ENCODE measurements at regions not wholly inside any gene's neighbourhood (a gene's known extent, or its start where the extent isn't known, plus 50 kb on each side); places are given as distances from the start of the nearest gene placed in this dataset.
"Not testable (repeated sequence)": the region's sequence is repeated elsewhere in the genome, so short reads cannot be mapped to it uniquely, and the experiment has no call there.

DNA sequence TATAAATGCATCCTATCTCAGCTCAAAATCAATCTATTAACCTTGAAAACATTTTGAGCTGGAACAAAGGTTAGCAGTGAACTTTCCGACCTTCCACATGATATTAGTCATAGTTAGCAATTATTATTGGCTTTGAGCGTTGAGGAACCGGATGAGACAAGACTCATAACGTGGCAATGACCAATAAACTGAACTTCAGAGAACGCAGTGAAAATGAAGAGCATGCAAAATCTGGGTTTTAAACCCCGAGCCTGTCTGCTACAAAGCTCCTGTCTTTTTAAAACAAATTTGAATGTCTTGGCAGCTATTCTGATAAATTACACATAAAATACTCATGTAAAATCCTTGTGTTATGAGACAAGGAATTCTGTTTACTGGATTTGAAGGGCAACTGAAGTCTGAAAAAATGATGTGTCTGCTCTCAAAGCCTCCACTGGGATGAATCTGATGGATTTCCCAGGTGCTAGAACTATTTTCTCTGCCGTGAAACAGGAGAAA lies 74.7 kb upstream of the ITGB1 start:
- DNase-seq: no peak

DNA sequence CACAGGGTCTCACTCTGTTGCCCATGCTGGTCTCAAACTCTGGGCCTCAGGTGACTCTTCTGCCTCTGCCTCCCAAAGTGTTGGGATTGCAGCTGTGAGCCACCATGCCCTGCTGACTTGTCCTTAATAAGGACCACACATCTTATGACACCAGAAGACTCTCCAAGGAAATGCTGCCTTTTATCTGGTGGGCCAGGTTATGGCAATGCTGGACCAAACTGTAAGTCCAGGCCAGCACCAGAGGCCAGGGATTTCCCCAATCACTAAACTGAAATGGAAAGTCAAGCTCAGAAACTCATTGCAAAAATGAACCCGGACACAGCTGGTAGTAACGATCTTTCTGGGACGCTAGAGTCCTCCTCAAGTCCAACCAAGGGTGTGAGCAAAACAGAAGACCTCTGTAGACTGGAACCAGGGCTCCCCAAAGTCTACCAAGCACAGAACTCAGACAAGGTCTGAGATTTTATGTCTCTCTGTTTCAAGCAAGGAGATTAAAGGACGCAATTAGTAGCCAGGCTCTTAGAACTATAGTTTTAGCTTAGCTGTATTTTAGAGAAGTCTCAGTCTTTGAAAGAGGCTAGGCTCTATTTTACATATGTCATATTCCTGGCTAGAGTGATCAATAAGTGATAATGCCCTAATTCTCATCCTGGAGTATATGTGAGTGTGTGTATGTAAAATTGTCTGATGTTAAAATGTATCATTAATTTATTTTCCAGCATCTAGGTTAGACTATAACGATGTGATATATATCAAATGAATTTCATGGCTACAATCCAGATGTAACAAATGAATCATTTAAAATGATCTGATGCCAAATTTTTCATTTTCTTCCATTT lies 74.0 kb upstream of the ITGB1 start:
- no peak for DNase-seq

DNA sequence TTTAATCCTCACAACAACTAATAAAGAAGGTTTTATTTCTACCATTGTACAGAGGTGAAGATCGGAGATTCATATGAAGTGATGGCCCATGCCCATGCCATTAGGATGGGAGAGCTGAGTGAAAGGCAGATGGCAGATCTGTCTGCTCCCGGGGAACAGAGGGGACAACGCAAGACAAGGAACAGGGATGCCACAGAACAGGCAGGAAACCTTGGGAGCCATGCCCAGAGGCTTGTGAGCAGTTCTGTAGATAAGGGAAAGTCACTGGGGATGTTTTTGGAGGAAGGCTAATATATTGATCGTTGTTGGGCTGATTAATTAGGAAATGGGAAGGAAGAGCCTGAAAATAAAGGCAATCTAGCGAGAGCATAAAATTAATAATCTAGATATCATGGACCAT lies 73.1 kb upstream of the ITGB1 start:
- no peak for DNase-seq

DNA sequence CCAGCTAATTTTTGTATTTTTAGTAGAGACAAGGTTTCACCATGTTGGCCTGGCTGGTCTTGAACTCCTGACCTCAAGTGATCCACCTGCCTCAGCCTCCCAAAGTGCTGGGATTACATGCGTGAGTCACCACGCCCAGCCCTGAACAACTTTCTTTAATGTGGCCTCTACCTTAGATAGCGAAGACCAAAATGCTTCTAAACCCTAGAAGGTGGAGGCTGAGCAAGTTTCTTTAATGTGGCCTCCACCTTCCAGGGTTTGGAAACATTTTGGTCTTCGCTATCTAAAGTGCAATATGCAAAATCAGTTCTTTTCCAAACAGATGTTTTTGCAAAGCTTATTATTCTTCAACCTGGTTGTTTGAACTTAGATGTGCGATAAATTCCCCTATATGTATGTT lies 70.5 kb upstream of the ITGB1 start:
- DNase-seq: peak in 1 of 2 experiments; percentile 24

DNA sequence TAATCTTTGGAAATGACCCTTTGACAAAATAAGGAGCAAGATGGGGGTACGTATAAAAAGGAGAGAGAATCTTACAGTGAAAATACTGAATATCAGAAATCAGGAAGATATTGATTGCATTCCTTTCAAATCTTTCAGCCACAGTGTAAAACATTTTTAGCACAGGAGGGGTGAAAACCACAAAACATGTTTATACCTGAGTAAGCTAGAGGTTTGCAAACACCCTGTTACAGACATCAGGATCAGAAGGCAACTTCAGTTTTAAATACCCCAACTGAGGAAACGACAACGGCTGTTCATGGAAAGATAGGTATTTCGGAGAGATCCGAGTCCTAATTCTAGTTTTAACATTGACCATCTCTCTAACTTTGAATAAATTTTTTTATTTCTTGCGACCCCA lies 69.1 kb upstream of the ITGB1 start:
- DNase-seq: no peak

DNA sequence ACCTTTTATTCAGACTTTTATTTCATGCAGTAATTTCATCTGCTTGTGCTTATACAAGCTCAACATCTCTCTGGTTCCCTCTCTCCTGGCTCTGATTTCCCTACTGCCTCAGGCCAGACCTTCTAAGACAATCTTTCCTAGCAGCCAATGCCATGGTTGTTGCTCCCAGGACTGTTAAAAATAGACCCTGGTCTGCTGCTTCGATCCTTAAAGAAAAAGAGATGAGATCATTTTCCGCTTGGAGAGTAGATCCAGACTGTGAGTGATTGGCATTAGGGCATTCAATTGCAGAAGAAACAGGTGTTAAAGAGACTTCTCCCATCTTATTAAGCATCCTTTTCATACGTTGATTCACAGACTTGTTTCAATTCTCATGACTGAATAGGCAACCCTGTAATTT lies 68.4 kb upstream of the ITGB1 start:
- no peak for DNase-seq

DNA sequence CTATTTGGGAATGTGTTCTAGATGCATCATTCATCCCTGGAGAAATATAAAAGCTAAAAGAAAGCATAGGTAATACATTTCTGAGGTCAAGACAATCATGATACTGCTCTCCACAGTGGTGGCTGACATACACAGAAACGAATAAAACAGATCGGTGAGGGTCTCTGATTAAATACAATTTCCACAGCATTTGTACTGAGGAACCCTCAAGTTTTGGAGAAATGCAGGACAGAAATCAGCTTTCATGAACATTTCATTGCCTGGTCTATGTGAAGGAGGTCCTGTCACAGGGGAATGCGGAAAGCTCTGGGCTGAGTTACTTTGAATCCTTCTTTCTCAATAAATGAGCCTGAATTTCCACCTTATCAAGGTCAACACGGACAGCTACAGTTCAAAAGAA lies 67.9 kb upstream of the ITGB1 start:
- no peak for DNase-seq

DNA sequence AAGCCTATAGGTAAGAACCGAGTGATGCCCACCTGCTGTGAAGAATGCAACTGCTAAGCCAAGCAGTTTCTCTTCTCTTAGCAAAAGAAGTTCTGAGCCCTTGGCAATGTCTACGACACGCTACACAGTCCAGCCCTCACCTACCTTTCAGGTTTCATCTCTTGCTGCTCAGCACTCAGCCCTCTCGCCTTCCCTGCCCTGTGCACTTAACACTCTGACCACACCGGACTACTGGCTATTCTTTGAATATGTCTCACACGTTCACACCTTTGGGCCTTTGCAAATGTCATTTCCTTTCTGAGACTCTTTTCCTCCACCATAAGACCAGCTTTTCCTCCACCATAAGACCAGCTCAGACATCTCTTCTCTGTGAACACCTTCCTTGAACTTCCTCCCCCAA lies 67.0 kb upstream of the ITGB1 start:
- no peak for DNase-seq

DNA sequence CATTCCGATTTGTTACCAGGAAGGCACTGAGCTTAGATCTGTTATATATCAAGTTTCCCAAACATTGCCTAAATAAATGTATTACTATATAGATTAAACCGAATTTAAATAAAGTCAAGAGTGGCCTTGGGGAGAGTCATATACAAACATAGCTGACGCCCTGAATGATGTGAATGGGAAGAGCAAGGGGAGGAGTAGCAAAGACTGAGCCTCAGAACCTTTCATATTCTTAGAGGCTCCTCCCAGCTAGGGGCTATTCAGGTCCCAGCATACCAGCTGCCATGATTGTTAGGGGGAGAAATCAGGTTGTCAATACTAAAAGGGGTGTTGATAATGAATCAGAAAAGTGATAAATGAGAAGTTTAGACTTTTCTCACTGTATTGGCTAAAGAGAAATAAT lies 64.7 kb upstream of the ITGB1 start:
- no peak for DNase-seq

DNA sequence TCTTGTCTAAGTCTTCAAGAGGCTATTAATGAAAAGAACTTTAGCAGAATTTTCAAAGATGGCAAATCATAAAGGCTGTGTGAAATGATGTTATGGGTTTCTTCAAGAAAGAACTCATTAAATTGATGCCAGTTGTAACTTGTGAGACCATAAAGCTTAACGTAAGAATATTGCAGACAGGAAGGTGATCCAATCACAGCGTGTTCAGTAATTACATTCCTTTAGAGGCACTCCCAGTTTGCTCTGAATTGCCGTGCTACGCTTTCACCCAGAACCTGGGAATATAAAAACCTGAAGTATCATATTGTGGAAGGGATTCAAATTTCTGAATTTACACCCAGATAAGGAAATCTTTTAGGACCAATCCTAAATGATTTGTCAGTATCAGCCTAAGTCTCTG lies 64.1 kb upstream of the ITGB1 start:
- DNase-seq: no peak

DNA sequence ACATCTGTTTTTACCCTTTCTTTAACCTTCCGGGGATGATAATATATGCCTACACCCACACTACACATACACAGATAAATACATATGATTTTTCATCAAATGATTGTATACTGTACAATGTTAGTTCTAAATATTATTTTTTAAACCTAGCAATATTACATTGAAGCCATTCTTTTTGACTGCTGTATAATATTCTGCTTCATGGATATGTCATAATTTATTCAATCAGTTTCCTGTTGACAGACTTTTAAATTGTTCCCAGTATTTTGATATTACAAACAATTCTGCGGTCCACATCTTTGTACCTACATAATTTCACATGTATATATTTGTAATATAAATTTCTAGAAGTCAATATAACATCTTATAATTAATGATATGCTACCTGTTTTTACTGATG lies 59.0 kb upstream of the ITGB1 start:
- no peak for DNase-seq

DNA sequence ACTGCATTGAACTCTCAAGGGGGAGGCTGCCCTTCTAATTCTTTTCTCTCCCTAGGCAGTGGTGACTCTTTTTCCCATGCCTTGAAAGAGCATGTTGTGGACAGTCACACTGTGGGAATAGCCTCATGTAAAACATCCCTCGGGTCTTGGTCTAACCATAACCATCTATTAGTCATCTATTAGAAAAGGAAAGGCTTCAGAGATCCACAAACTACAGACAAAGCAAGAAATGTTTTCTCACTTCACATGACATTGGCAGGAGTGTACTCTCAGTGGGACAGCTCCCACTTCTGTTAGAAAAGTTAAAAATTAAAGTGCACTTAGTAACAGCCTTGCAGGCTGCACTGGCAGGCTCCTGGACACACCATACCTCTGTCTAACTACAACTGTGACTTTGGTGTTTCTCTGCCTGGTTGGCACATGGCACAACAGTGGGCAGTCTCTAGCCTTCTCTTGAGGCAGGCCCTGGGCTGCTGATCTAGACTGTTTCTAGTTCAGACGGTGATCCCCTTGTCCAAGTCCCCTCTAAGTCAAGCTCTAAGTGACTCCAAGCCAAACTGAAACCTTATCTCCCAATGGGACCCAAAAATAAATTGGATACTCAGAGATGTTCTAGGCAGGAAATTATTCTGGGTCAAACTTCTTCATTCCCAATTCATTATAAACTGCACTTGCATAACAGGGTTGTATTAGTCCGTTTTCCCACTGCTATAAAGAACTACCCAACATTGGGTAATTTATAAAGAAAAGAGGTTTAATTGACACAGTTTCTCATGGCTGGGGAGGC lies 57.9 kb upstream of the ITGB1 start:
- DNase-seq: no peak

DNA sequence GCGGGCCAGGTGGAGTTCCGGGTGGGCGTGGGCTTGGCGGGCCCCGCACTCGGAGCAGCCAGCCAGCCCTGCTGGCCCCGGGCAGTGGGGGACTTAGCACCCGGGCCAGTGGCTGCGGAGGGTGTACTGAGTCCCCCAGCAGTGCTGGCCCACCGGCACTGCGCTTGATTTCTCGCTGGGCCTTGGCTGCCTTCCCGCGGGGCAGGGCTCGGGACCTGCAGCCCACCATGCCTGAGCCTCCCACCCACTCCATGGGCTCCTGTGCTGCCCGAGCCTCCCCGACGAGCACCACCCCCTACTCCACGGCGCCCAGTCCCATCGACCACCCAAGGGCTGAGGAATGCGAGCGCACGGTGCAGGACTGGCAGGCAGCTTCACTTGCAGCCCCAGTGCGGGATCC lies 55.3 kb upstream of the ITGB1 start:
- not testable (repeated sequence) for DNase-seq

DNA sequence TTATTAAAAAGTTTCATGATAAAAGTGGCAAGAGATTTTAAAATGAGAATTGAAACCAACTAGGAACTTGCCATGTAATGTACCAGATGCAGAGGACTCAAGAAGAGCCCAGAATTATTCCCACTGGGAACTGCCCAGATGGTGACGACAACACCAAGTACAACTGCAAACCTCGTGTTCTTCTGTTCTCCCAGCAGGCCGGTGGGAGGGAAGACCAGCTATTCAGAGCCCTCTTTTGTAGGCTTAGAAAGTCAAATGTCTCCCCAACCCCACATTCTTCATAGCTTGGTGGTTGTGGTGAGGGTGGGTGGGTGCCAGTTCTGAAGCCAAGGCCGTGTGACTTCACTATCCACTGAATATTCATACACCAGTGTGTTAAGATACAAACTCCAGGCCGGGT lies 54.3 kb upstream of the ITGB1 start:
- no peak for DNase-seq

DNA sequence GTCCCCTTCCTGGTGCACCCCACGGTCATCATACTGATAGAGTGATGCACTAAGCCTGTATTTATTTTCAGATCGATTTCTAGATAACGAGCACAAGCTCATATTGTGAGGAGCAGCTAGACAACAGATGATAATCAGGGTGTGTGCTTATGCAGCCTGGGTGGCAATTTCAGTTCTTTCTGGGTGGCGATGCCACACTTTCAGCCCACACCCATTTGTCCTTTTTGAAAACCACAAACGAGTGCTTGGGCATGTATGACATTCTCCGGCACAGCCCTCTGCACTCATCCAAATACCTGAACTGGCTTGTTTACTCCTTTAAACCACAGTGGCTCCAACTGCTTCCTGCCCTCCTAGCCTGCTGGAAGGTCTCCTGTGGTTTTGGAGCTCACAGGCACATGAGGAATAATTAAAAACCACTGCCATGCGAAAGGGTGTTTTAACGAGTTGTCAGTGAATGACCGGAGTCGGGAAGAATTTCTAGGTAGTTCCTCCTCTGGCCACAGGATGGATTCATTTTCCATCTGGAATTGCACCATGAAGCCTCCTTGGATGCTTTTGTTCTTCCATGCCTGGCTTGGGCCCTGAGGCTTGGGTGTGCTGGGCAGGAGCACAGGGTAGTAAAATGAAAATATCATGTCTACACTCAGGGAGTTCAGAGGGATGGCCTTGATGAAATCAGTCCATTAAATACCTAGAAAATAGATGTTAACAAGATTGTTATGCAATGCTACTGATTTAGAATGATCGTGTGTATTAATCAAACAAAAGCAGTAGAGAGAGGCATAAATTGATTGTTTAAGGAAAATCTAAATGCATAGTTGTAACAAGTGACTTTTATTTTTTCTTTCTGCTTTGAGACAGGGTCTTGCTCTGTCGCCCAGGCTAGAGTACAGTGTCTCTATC lies 52.4 kb upstream of the ITGB1 start:
- peak; percentile 20 to 21 for DNase-seq

DNA sequence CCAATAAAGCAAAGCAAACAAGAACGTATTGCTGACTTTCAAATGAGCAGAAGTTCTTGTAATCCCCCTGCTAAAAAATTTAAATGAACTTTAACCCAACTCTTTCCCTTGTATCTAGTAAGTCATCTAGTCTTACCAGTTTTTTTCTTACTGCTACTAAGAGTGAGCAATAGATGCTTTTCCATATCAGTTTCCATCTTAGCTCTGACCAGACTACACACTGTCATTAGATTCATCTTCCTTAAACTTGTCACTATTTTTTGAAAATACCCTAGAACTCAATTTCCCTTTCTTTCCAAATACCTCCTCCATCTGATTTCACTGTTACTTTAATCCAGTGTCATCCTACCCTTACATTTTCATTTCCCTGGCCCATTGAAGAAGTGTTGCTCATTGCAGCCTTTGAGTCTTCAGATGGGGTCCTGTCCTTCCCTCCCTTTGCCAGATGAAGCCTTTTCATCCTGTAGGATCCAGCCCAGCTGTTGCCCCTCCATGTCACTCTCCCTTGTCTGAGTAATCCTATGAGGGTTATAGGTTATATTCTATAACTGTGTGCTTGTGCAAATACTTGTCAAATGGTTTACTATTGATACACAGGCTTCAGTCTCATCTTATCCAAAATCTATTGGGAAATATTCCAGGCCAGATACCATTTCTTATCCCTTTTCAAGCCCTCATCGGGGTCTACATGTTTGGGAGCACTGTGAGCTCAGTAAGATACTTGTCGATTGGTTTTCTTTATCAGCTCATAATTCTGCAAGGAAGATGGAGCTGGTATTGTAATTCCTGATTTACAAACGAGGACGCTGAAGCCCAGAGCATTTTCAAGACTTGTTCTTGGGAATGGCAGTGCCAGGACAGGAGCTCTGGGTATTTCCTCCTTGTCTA lies 51.5 kb upstream of the ITGB1 start:
- no peak for DNase-seq

DNA sequence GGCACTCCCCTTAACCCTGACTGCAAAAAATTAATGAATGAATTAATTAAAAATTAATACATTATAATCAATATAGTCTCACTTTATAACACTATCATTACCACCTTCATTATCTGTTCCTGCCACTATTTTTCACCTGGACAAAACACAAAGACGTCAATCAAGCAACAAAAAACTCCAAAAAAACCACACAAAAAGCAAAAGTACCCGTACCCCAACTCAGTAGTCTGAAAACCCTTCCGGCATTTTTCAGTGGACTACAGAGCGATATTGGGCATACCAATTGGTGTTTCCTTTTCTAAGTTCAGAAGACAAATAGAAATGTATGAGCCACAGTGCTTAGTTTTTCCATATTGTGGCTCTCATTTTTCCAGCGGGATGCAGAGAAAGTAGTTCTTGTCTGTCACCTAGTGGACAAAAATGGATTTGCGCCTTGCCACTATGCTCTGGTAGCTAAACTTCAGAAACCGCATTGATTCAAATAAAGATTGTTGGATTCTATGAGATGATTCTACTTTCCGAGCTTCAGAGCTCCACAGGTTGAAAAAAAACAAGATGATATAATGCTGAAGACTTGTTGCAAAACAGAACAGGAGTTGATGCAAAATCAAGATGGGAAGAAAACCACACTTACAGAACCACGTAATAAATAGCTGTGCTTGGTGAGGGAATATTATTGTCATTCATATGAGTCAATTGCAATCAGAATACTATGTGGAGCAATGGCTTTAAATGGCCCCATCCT lies 50.6 kb upstream of the ITGB1 start:
- peak; percentile 68 to 79 for DNase-seq

DNA sequence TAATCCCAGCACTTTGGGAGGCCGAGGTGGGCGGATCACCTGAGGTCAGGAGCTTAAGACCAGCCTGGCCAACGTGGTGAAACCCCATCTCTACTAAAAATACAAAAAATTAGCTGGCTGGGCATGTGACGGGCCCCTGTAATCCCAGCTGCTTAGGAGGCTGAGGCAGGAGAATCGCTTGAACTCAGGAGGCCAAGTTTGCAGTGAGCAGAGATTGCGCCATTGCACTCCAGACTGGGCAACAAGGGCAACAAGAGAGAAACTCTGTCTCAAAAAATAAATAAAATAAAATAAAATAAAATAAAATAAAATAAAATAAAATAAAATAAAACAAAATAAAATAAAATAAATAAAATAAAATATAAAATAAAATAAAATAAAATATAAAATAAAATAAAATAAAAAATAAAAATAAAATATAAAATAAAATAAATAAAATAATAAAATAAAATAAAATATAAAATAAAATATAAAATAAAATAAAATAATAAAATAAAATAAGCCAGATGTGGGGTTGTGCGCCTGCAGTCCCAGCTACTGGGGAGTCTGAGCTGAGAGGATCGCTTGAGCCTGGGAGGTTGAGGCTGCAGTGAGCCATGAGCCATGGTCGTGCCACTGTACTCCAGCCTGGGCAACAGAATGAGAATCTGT lies 49.8 kb upstream of the ITGB1 start:
- DNase-seq: not testable (repeated sequence)
